Thoracic aorta (tissue), 2 donors: ENCODE measurements at regions not wholly inside any gene's neighbourhood (a gene's known extent, or its start where the extent isn't known, plus 50 kb on each side); places are given as distances from the start of the nearest gene placed in this dataset.
"Not testable (repeated sequence)": the region's sequence is repeated elsewhere in the genome, so short reads cannot be mapped to it uniquely, and the experiment has no call there.

Experiments used
- ATAC-seq: fragments of 150-250 bp; one replicate; pipeline ENCODE4 v1.8.0; 2017; ENCODE audit warnings: low read depth; ENCODE audit not compliant: insufficient number of reproducible peaks, low FRiP score
- DNase-seq: peaks from one replicate; pipeline ENCODE4 v3.0.0-alpha.2; 2020; ENCODE audit warnings: low spot score
- H3K27ac ChIP-seq, 2 donors: fragments of 200-600 bp; sonication (generic); 1 replicate in 1 of 2; 2 replicates in 1 of 2; pipeline ENCODE4 v1.5.1; 2016; ENCODE audit warnings: mild to moderate bottlenecking in 2 of 2, moderate library complexity in 2 of 2
- H3K27me3 ChIP-seq: fragments of 200-600 bp; sonication (generic); replicated peaks from 2 replicates; pipeline ENCODE4 v1.6.0; 2016; ENCODE audit warnings: mild to moderate bottlenecking; ENCODE audit not compliant: insufficient read depth
- H3K36me3 ChIP-seq: fragments of 200-600 bp; sonication (generic); one replicate; pipeline ENCODE4 v1.5.1; 2016
- H3K4me1 ChIP-seq, 2 donors: fragments of 200-600 bp; sonication (generic); 1 replicate in 1 of 2; 2 replicates in 1 of 2; pipeline versions ENCODE4 v1.5.1 to v1.6.0; 2016; ENCODE audit warnings: low read depth in 2 of 2, mild to moderate bottlenecking in 1 of 2; ENCODE audit not compliant: control insufficient read depth in 1 of 2
- H3K4me3 ChIP-seq: fragments of 200-600 bp; sonication (generic); 2 replicates; pipeline ENCODE4 v1.5.1; 2016; ENCODE audit warnings: mild to moderate bottlenecking
- H3K9me3 ChIP-seq: fragments of 200-600 bp; sonication (generic); 2 replicates; pipeline ENCODE4 v1.5.1; 2016
- CTCF ChIP-seq: fragments of 200-600 bp; sonication (generic); IDR thresholded peaks from one replicate; pipeline ENCODE4 v1.5.1; 2019; ENCODE audit warnings: antibody characterized with exemption

GRCh38 chr2:142629193-142629592 lies 248.3 kb upstream of the KYNU start:
- no peak for ATAC-seq
- H3K4me3 ChIP-seq: no peak overlapping the region
- DNase-seq: no peak
- H3K27ac ChIP-seq: no peak overlapping the region
- no peaks in the 10 kb centered on the region for H3K27me3 ChIP-seq
- H3K4me1 ChIP-seq: no peaks in the 10 kb centered on the region
- H3K36me3 ChIP-seq: no peaks in the 10 kb centered on the region
- no peaks in the 10 kb centered on the region for H3K9me3 ChIP-seq
- no peak for TF ChIP-seq CTCF

GRCh38 chr2:142621287-142621686 lies 256.2 kb upstream of the KYNU start:
- H3K36me3 ChIP-seq: no peaks in the 10 kb centered on the region
- H3K4me3 ChIP-seq: no peak overlapping the region
- H3K27me3 ChIP-seq: no peaks in the 10 kb centered on the region
- H3K4me1 ChIP-seq: no peaks in the 10 kb centered on the region
- H3K27ac ChIP-seq: no peak overlapping the region
- no peak for TF ChIP-seq CTCF
- no peaks in the 10 kb centered on the region for H3K9me3 ChIP-seq
- ATAC-seq (no peak), DNase-seq (no peak)

- no peak overlapping the region for H3K27ac ChIP-seq
- DNase-seq (no peak), ATAC-seq (no peak)
- no peaks in the 10 kb centered on the region for H3K36me3 ChIP-seq
- H3K4me1 ChIP-seq: no peaks in the 10 kb centered on the region
- H3K9me3 ChIP-seq: no peaks in the 10 kb centered on the region
- H3K4me3 ChIP-seq: no peak overlapping the region
- no peaks in the 10 kb centered on the region for H3K27me3 ChIP-seq
- no peak for TF ChIP-seq CTCF
Measured at GRCh38 chr2:142617461-142617860, 260.0 kb upstream of the KYNU start.

GRCh38 chr2:142615876-142616275 lies 261.6 kb upstream of the KYNU start:
- no peak for TF ChIP-seq CTCF
- Histone ChIP-seq H3K9me3 (no peaks in the 10 kb centered on the region), H3K4me1 (no peaks in the 10 kb centered on the region), H3K4me3 (no peak overlapping the region), H3K36me3 (no peaks in the 10 kb centered on the region), H3K27me3 (no peaks in the 10 kb centered on the region), H3K27ac (no peak overlapping the region)
- DNase-seq (no peak), ATAC-seq (no peak)

- H3K4me1 ChIP-seq, H3K9me3 ChIP-seq, ATAC-seq, H3K4me3 ChIP-seq, DNase-seq, H3K27ac ChIP-seq, H3K36me3 ChIP-seq, H3K27me3 ChIP-seq: not testable (repeated sequence)
Measured at GRCh38 chr2:142613193-142613592, 264.3 kb upstream of the KYNU start.

GRCh38 chr2:142605421-142605820 lies 272.0 kb upstream of the KYNU start:
- Histone ChIP-seq H3K9me3 (no peaks in the 10 kb centered on the region), H3K4me3 (no peak overlapping the region), H3K36me3 (no peaks in the 10 kb centered on the region), H3K4me1 (no peaks in the 10 kb centered on the region), H3K27ac (no peak overlapping the region), H3K27me3 (no peaks in the 10 kb centered on the region)
- no peak for DNase-seq
- TF ChIP-seq CTCF: no peak
- no peak for ATAC-seq
